ENCODE measurements at regions not wholly inside any gene's neighbourhood (a gene's known extent, or its start where the extent isn't known, plus 50 kb on each side); places are given as distances from the start of the nearest gene placed in this dataset.
"Not testable (repeated sequence)": the region's sequence is repeated elsewhere in the genome, so short reads cannot be mapped to it uniquely, and the experiment has no call there.

- Histone ChIP-seq H3K27me3 (ENCODE audit: control insufficient read depth, insufficient read depth, low read length) (no peaks in the 10 kb centered on the region), H3K4me3 (ENCODE audit: insufficient read depth, low read depth, low read length) (no peak overlapping the region), H3K36me3 (replicated peaks; ENCODE audit: control insufficient read depth, insufficient read depth, low read length) (no peaks in the 10 kb centered on the region)
- DNase-seq = no peak
Measured at GRCh38 chr5:89204756-89205155, 321.8 kb upstream of the MEF2C start.

- Histone ChIP-seq H3K4me3 (ENCODE audit: insufficient read depth, low read depth, low read length) (no peak overlapping the region), H3K27me3 (ENCODE audit: control insufficient read depth, insufficient read depth, low read length) (no peaks in the 10 kb centered on the region), H3K36me3 (replicated peaks; ENCODE audit: control insufficient read depth, insufficient read depth, low read length) (no peaks in the 10 kb centered on the region)
- DNase-seq = no peak
Measured at GRCh38 chr5:89203611-89204010, 320.6 kb upstream of the MEF2C start.

- no peak for DNase-seq
- H3K4me3 ChIP-seq (ENCODE audit: insufficient read depth, low read depth, low read length) = no peak overlapping the region
- no peaks in the 10 kb centered on the region for H3K36me3 ChIP-seq (replicated peaks; ENCODE audit: control insufficient read depth, insufficient read depth, low read length)
- H3K27me3 ChIP-seq (ENCODE audit: control insufficient read depth, insufficient read depth, low read length) = no peaks in the 10 kb centered on the region
Measured at GRCh38 chr5:89200899-89201298, 317.9 kb upstream of the MEF2C start.

- H3K4me3 ChIP-seq (ENCODE audit: insufficient read depth, low read depth, low read length) = no peak overlapping the region
- H3K27me3 ChIP-seq (ENCODE audit: control insufficient read depth, insufficient read depth, low read length) = no peaks in the 10 kb centered on the region
- H3K36me3 ChIP-seq (replicated peaks; ENCODE audit: control insufficient read depth, insufficient read depth, low read length) = no peaks in the 10 kb centered on the region
- DNase-seq = no peak
Measured at GRCh38 chr5:89199306-89199705, 316.3 kb upstream of the MEF2C start.

GRCh38 chr5:89191374-89191773 is 308.4 kb upstream of the MEF2C start:
- Histone ChIP-seq H3K4me3 (ENCODE audit: insufficient read depth, low read depth, low read length) (no peak overlapping the region), H3K36me3 (replicated peaks; ENCODE audit: control insufficient read depth, insufficient read depth, low read length) (no peaks in the 10 kb centered on the region), H3K27me3 (ENCODE audit: control insufficient read depth, insufficient read depth, low read length) (no peaks in the 10 kb centered on the region)
- DNase-seq = no peak

- no peaks in the 10 kb centered on the region for H3K27me3 ChIP-seq (ENCODE audit: control insufficient read depth, insufficient read depth, low read length)
- H3K4me3 ChIP-seq (ENCODE audit: insufficient read depth, low read depth, low read length) = no peak overlapping the region
- no peak for DNase-seq
- H3K36me3 ChIP-seq (replicated peaks; ENCODE audit: control insufficient read depth, insufficient read depth, low read length) = no peaks in the 10 kb centered on the region
Measured at GRCh38 chr5:89190515-89191265, 307.7 kb upstream of the MEF2C start.

- no peaks in the 10 kb centered on the region for H3K27me3 ChIP-seq (ENCODE audit: control insufficient read depth, insufficient read depth, low read length)
- H3K36me3 ChIP-seq (replicated peaks; ENCODE audit: control insufficient read depth, insufficient read depth, low read length) = no peaks in the 10 kb centered on the region
- H3K4me3 ChIP-seq (ENCODE audit: insufficient read depth, low read depth, low read length) = no peak overlapping the region
- no peak for DNase-seq
Measured at GRCh38 chr5:89187883-89188465, 305.0 kb upstream of the MEF2C start.

- Histone ChIP-seq H3K4me3 (ENCODE audit: insufficient read depth, low read depth, low read length) (no peak overlapping the region), H3K36me3 (replicated peaks; ENCODE audit: control insufficient read depth, insufficient read depth, low read length) (no peaks in the 10 kb centered on the region), H3K27me3 (ENCODE audit: control insufficient read depth, insufficient read depth, low read length) (no peaks in the 10 kb centered on the region)
- no peak for DNase-seq
Measured at GRCh38 chr5:89187268-89187667, 304.3 kb upstream of the MEF2C start.

- Histone ChIP-seq H3K36me3 (replicated peaks; ENCODE audit: control insufficient read depth, insufficient read depth, low read length) (no peaks in the 10 kb centered on the region), H3K27me3 (ENCODE audit: control insufficient read depth, insufficient read depth, low read length) (no peaks in the 10 kb centered on the region), H3K4me3 (ENCODE audit: insufficient read depth, low read depth, low read length) (no peak overlapping the region)
- no peak for DNase-seq
Measured at GRCh38 chr5:89181546-89181945, 298.6 kb upstream of the MEF2C start.

GRCh38 chr5:89179731-89180130 is 296.7 kb upstream of the MEF2C start:
- no peak for DNase-seq
- Histone ChIP-seq H3K27me3 (ENCODE audit: control insufficient read depth, insufficient read depth, low read length) (no peaks in the 10 kb centered on the region), H3K4me3 (ENCODE audit: insufficient read depth, low read depth, low read length) (no peak overlapping the region), H3K36me3 (replicated peaks; ENCODE audit: control insufficient read depth, insufficient read depth, low read length) (no peaks in the 10 kb centered on the region)

GRCh38 chr5:89178541-89178940 is 295.6 kb upstream of the MEF2C start:
- H3K27me3 ChIP-seq (ENCODE audit: control insufficient read depth, insufficient read depth, low read length) = no peaks in the 10 kb centered on the region
- H3K36me3 ChIP-seq (replicated peaks; ENCODE audit: control insufficient read depth, insufficient read depth, low read length) = no peaks in the 10 kb centered on the region
- no peak overlapping the region for H3K4me3 ChIP-seq (ENCODE audit: insufficient read depth, low read depth, low read length)
- no peak for DNase-seq

GRCh38 chr5:89173528-89173927 is 290.5 kb upstream of the MEF2C start:
- Histone ChIP-seq H3K36me3 (replicated peaks; ENCODE audit: control insufficient read depth, insufficient read depth, low read length) (no peaks in the 10 kb centered on the region), H3K27me3 (ENCODE audit: control insufficient read depth, insufficient read depth, low read length) (no peaks in the 10 kb centered on the region), H3K4me3 (ENCODE audit: insufficient read depth, low read depth, low read length) (no peak overlapping the region)
- DNase-seq = no peak

- Histone ChIP-seq H3K4me3 (ENCODE audit: insufficient read depth, low read depth, low read length) (no peak overlapping the region), H3K27me3 (ENCODE audit: control insufficient read depth, insufficient read depth, low read length) (no peaks in the 10 kb centered on the region), H3K36me3 (replicated peaks; ENCODE audit: control insufficient read depth, insufficient read depth, low read length) (no peaks in the 10 kb centered on the region)
- DNase-seq = no peak
Measured at GRCh38 chr5:89168766-89169165, 285.8 kb upstream of the MEF2C start.

- H3K36me3 ChIP-seq (replicated peaks; ENCODE audit: control insufficient read depth, insufficient read depth, low read length); DNase-seq; H3K27me3 ChIP-seq (ENCODE audit: control insufficient read depth, insufficient read depth, low read length); H3K4me3 ChIP-seq (ENCODE audit: insufficient read depth, low read depth, low read length): not testable (repeated sequence)
Measured at GRCh38 chr5:89164703-89165102, 281.7 kb upstream of the MEF2C start.

- no peak for DNase-seq
- H3K36me3 ChIP-seq (replicated peaks; ENCODE audit: control insufficient read depth, insufficient read depth, low read length) = no peaks in the 10 kb centered on the region
Measured at GRCh38 chr5:89156226-89156625, 273.2 kb upstream of the MEF2C start.

More at GRCh38 chr5:89156226-89156625, 273.2 kb upstream of the MEF2C start:
- Histone ChIP-seq H3K27me3 (ENCODE audit: control insufficient read depth, insufficient read depth, low read length) (no peaks in the 10 kb centered on the region), H3K4me3 (ENCODE audit: insufficient read depth, low read depth, low read length) (no peak overlapping the region)
